ENCODE measurements at regions not wholly inside any gene's neighbourhood (a gene's known extent, or its start where the extent isn't known, plus 50 kb on each side); places are given as distances from the start of the nearest gene placed in this dataset.
"Not testable (repeated sequence)": the region's sequence is repeated elsewhere in the genome, so short reads cannot be mapped to it uniquely, and the experiment has no call there.

- Histone ChIP-seq H3K9me3 (ENCODE audit: control insufficient read depth, insufficient read depth, low read length) (no peaks in the 10 kb centered on the region), H3K27me3 (ENCODE audit: control insufficient read depth, insufficient read depth, low read length) (no peaks in the 10 kb centered on the region), H3K4me3 (ENCODE audit: low read length) (no peak overlapping the region), H3K4me1 (ENCODE audit: control insufficient read depth, insufficient read depth, low read length) (no peaks in the 10 kb centered on the region), H3K27ac (ENCODE audit: low read length) (no peak overlapping the region), H3K36me3 (ENCODE audit: control insufficient read depth, insufficient read depth, low read length) (no peaks in the 10 kb centered on the region)
- DNase-seq (ENCODE audit: low read depth, low spot score), result no peak
- no CpG with 5 or more reads among the region's 4 CpGs for WGBS (ENCODE audit: insufficient coverage, insufficient read length)
Measured at GRCh38 chr16:59047114-59047513, 313.0 kb upstream of the GOT2 start.

- no peaks in the 10 kb centered on the region for H3K36me3 ChIP-seq (ENCODE audit: control insufficient read depth, insufficient read depth, low read length)
- H3K4me1 ChIP-seq (ENCODE audit: control insufficient read depth, insufficient read depth, low read length), result no peaks in the 10 kb centered on the region
- no peaks in the 10 kb centered on the region for H3K27me3 ChIP-seq (ENCODE audit: control insufficient read depth, insufficient read depth, low read length)
- no peak overlapping the region for H3K4me3 ChIP-seq (ENCODE audit: low read length)
- no peak overlapping the region for H3K27ac ChIP-seq (ENCODE audit: low read length)
- H3K9me3 ChIP-seq (ENCODE audit: control insufficient read depth, insufficient read depth, low read length), result no peaks in the 10 kb centered on the region
- DNase-seq (ENCODE audit: low read depth, low spot score), result no peak
- no CpG with 5 or more reads among the region's 4 CpGs for WGBS (ENCODE audit: insufficient coverage, insufficient read length)
Measured at GRCh38 chr16:59046335-59046734, 312.2 kb upstream of the GOT2 start.

- Histone ChIP-seq H3K4me1 (ENCODE audit: control insufficient read depth, insufficient read depth, low read length) (no peaks in the 10 kb centered on the region), H3K27ac (ENCODE audit: low read length) (no peak overlapping the region), H3K4me3 (ENCODE audit: low read length) (no peak overlapping the region), H3K36me3 (ENCODE audit: control insufficient read depth, insufficient read depth, low read length) (no peaks in the 10 kb centered on the region), H3K9me3 (ENCODE audit: control insufficient read depth, insufficient read depth, low read length) (no peaks in the 10 kb centered on the region), H3K27me3 (ENCODE audit: control insufficient read depth, insufficient read depth, low read length) (no peaks in the 10 kb centered on the region)
- DNase-seq (ENCODE audit: low read depth, low spot score), result no peak
- WGBS (ENCODE audit: insufficient coverage, insufficient read length), result no CpG with 5 or more reads among the region's 4 CpGs
Measured at GRCh38 chr16:59045501-59045900, 311.4 kb upstream of the GOT2 start.

- no peaks in the 10 kb centered on the region for H3K27me3 ChIP-seq (ENCODE audit: control insufficient read depth, insufficient read depth, low read length)
- no peak overlapping the region for H3K4me3 ChIP-seq (ENCODE audit: low read length)
- H3K27ac ChIP-seq (ENCODE audit: low read length), result no peak overlapping the region
- no peak for DNase-seq (ENCODE audit: low read depth, low spot score)
- H3K9me3 ChIP-seq (ENCODE audit: control insufficient read depth, insufficient read depth, low read length), result no peaks in the 10 kb centered on the region
- no peaks in the 10 kb centered on the region for H3K36me3 ChIP-seq (ENCODE audit: control insufficient read depth, insufficient read depth, low read length)
- no peaks in the 10 kb centered on the region for H3K4me1 ChIP-seq (ENCODE audit: control insufficient read depth, insufficient read depth, low read length)
Measured at GRCh38 chr16:59044616-59045015, 310.5 kb upstream of the GOT2 start.

GRCh38 chr16:59042301-59042700 is 308.2 kb upstream of the GOT2 start:
- Histone ChIP-seq H3K36me3 (ENCODE audit: control insufficient read depth, insufficient read depth, low read length) (no peaks in the 10 kb centered on the region), H3K27me3 (ENCODE audit: control insufficient read depth, insufficient read depth, low read length) (no peaks in the 10 kb centered on the region), H3K27ac (ENCODE audit: low read length) (no peak overlapping the region), H3K4me1 (ENCODE audit: control insufficient read depth, insufficient read depth, low read length) (no peaks in the 10 kb centered on the region), H3K4me3 (ENCODE audit: low read length) (no peak overlapping the region), H3K9me3 (ENCODE audit: control insufficient read depth, insufficient read depth, low read length) (no peaks in the 10 kb centered on the region)
- no CpG with 5 or more reads among the region's 2 CpGs for WGBS (ENCODE audit: insufficient coverage, insufficient read length)
- DNase-seq (ENCODE audit: low read depth, low spot score), result no peak

- Histone ChIP-seq H3K27me3 (ENCODE audit: control insufficient read depth, insufficient read depth, low read length) (no peaks in the 10 kb centered on the region), H3K4me1 (ENCODE audit: control insufficient read depth, insufficient read depth, low read length) (no peaks in the 10 kb centered on the region), H3K9me3 (ENCODE audit: control insufficient read depth, insufficient read depth, low read length) (no peaks in the 10 kb centered on the region), H3K4me3 (ENCODE audit: low read length) (no peak overlapping the region), H3K27ac (ENCODE audit: low read length) (no peak overlapping the region), H3K36me3 (ENCODE audit: control insufficient read depth, insufficient read depth, low read length) (no peaks in the 10 kb centered on the region)
- WGBS (ENCODE audit: insufficient coverage, insufficient read length), result no CpG with 5 or more reads among the region's 3 CpGs
- DNase-seq (ENCODE audit: low read depth, low spot score), result no peak
Measured at GRCh38 chr16:59039066-59039720, 305.1 kb upstream of the GOT2 start.

GRCh38 chr16:59030923-59031485 is 296.9 kb upstream of the GOT2 start:
- DNase-seq (ENCODE audit: low read depth, low spot score), result no peak
- H3K4me3 ChIP-seq (ENCODE audit: low read length), result no peak overlapping the region
- H3K4me1 ChIP-seq (ENCODE audit: control insufficient read depth, insufficient read depth, low read length), result no peaks in the 10 kb centered on the region
- no peaks in the 10 kb centered on the region for H3K36me3 ChIP-seq (ENCODE audit: control insufficient read depth, insufficient read depth, low read length)
- H3K9me3 ChIP-seq (ENCODE audit: control insufficient read depth, insufficient read depth, low read length), result no peaks in the 10 kb centered on the region
- H3K27me3 ChIP-seq (ENCODE audit: control insufficient read depth, insufficient read depth, low read length), result no peaks in the 10 kb centered on the region
- no peak overlapping the region for H3K27ac ChIP-seq (ENCODE audit: low read length)
- no CpG with 5 or more reads among the region's 6 CpGs for WGBS (ENCODE audit: insufficient coverage, insufficient read length)

GRCh38 chr16:59021751-59022150 is 287.6 kb upstream of the GOT2 start:
- H3K4me3 ChIP-seq (ENCODE audit: low read length), result no peak overlapping the region
- DNase-seq (ENCODE audit: low read depth, low spot score), result no peak
- no peaks in the 10 kb centered on the region for H3K36me3 ChIP-seq (ENCODE audit: control insufficient read depth, insufficient read depth, low read length)
- no peaks in the 10 kb centered on the region for H3K4me1 ChIP-seq (ENCODE audit: control insufficient read depth, insufficient read depth, low read length)
- no peaks in the 10 kb centered on the region for H3K9me3 ChIP-seq (ENCODE audit: control insufficient read depth, insufficient read depth, low read length)
- no CpG with 5 or more reads among the region's 7 CpGs for WGBS (ENCODE audit: insufficient coverage, insufficient read length)
- H3K27me3 ChIP-seq (ENCODE audit: control insufficient read depth, insufficient read depth, low read length), result no peaks in the 10 kb centered on the region
- H3K27ac ChIP-seq (ENCODE audit: low read length), result no peak overlapping the region

GRCh38 chr16:59013930-59014329 is 279.8 kb upstream of the GOT2 start:
- no peak overlapping the region for H3K27ac ChIP-seq (ENCODE audit: low read length)
- DNase-seq (ENCODE audit: low read depth, low spot score), result no peak
- no peaks in the 10 kb centered on the region for H3K36me3 ChIP-seq (ENCODE audit: control insufficient read depth, insufficient read depth, low read length)
- WGBS (ENCODE audit: insufficient coverage, insufficient read length), result no CpG with 5 or more reads among the region's 6 CpGs
- H3K4me3 ChIP-seq (ENCODE audit: low read length), result no peak overlapping the region
- H3K4me1 ChIP-seq (ENCODE audit: control insufficient read depth, insufficient read depth, low read length), result no peaks in the 10 kb centered on the region
- no peaks in the 10 kb centered on the region for H3K9me3 ChIP-seq (ENCODE audit: control insufficient read depth, insufficient read depth, low read length)
- H3K27me3 ChIP-seq (ENCODE audit: control insufficient read depth, insufficient read depth, low read length), result no peaks in the 10 kb centered on the region

GRCh38 chr16:58999762-59000161 is 265.6 kb upstream of the GOT2 start:
- no peak overlapping the region for H3K27ac ChIP-seq (ENCODE audit: low read length)

GRCh38 chr16:58992755-58993154 is 258.6 kb upstream of the GOT2 start:
- H3K4me1 ChIP-seq (ENCODE audit: control insufficient read depth, insufficient read depth, low read length); H3K27ac ChIP-seq (ENCODE audit: low read length); H3K36me3 ChIP-seq (ENCODE audit: control insufficient read depth, insufficient read depth, low read length); H3K9me3 ChIP-seq (ENCODE audit: control insufficient read depth, insufficient read depth, low read length); H3K4me3 ChIP-seq (ENCODE audit: low read length); H3K27me3 ChIP-seq (ENCODE audit: control insufficient read depth, insufficient read depth, low read length); DNase-seq (ENCODE audit: low read depth, low spot score): not testable (repeated sequence)
- no CpG with 5 or more reads among the region's 8 CpGs for WGBS (ENCODE audit: insufficient coverage, insufficient read length)

More at GRCh38 chr16:58999762-59000161, 265.6 kb upstream of the GOT2 start:
- no peak overlapping the region for H3K4me3 ChIP-seq (ENCODE audit: low read length)
- no peaks in the 10 kb centered on the region for H3K4me1 ChIP-seq (ENCODE audit: control insufficient read depth, insufficient read depth, low read length)
- no peak for DNase-seq (ENCODE audit: low read depth, low spot score)
- no peaks in the 10 kb centered on the region for H3K36me3 ChIP-seq (ENCODE audit: control insufficient read depth, insufficient read depth, low read length)
- H3K27me3 ChIP-seq (ENCODE audit: control insufficient read depth, insufficient read depth, low read length), result no peaks in the 10 kb centered on the region
- no peaks in the 10 kb centered on the region for H3K9me3 ChIP-seq (ENCODE audit: control insufficient read depth, insufficient read depth, low read length)
- WGBS (ENCODE audit: insufficient coverage, insufficient read length), result no CpG with 5 or more reads among the region's 5 CpGs
